Neural progenitor cell (in vitro differentiated cells): ENCODE measurements at regions not wholly inside any gene's neighbourhood (a gene's known extent, or its start where the extent isn't known, plus 50 kb on each side); places are given as distances from the start of the nearest gene placed in this dataset.

Experiments used
- DNase-seq: peaks from one replicate; pipeline ENCODE4 v3.0.0-alpha.2; 2016; ENCODE audit warnings: low spot score
- H2AFZ ChIP-seq: fragments of 200-600 bp; sonication (generic); replicated peaks from 2 replicates; pipeline ENCODE4 v1.6.1; 2016; ENCODE audit warnings: antibody characterized with exemption
- H3F3A ChIP-seq: fragments of 200-600 bp; sonication (generic); 2 replicates; pipeline ENCODE4 v1.6.1; 2016; ENCODE audit warnings: antibody characterized with exemption, low read depth
- H3K27ac ChIP-seq: fragments of 200-600 bp; sonication (generic); 2 replicates; pipeline ENCODE4 v1.5.1; 2016; ENCODE audit warnings: mild to moderate bottlenecking
- H3K27me3 ChIP-seq: fragments of 200-600 bp; sonication (generic); 2 replicates; pipeline ENCODE4 v1.6.1; 2016; ENCODE audit warnings: mild to moderate bottlenecking, moderate library complexity
- H3K36me3 ChIP-seq: fragments of 200-600 bp; sonication (generic); 2 replicates; pipeline ENCODE4 v1.5.1; 2016
- H3K4me1 ChIP-seq: fragments of 200-600 bp; sonication (generic); 2 replicates; pipeline ENCODE4 v1.6.1; 2016; ENCODE audit warnings: mixed run types
- H3K4me2 ChIP-seq: fragments of 200-600 bp; sonication (generic); 2 replicates; pipeline ENCODE4 v1.6.1; 2016
- H3K4me3 ChIP-seq: fragments of 200-600 bp; sonication (generic); 2 replicates; pipeline ENCODE4 v1.5.1; 2016
- H3K79me2 ChIP-seq: fragments of 200-600 bp; sonication (generic); 2 replicates; pipeline ENCODE4 v1.6.1; 2016; ENCODE audit warnings: low read depth
- H3K9ac ChIP-seq: fragments of 200-600 bp; sonication (generic); 2 replicates; pipeline ENCODE4 v1.6.1; 2016
- H3K9me3 ChIP-seq: fragments of 200-600 bp; sonication (generic); 2 replicates; pipeline ENCODE4 v1.5.1; 2016; ENCODE audit warnings: low read depth
- H4K20me1 ChIP-seq: fragments of 200-600 bp; sonication (generic); 2 replicates; pipeline ENCODE4 v1.6.1; 2016; ENCODE audit warnings: low read depth
- H3K27ac Mint-ChIP-seq: 3 replicates; pipeline ENCODE4 v1.8.0; 2021; ENCODE audit warnings: mixed read lengths
- H3K27me3 Mint-ChIP-seq: 2 replicates; pipeline ENCODE4 v1.8.0; 2022; ENCODE audit warnings: low read depth, mild to moderate bottlenecking, inconsistent platforms, moderate library complexity, mixed read lengths; ENCODE audit not compliant: insufficient read depth
- H3K36me3 Mint-ChIP-seq: 3 replicates; pipeline ENCODE4 v1.8.0; 2021; ENCODE audit warnings: mixed read lengths
- H3K4me1 Mint-ChIP-seq: 3 replicates; pipeline ENCODE4 v1.8.0; 2021; ENCODE audit warnings: mixed read lengths
- H3K4me3 Mint-ChIP-seq: 3 replicates; pipeline ENCODE4 v1.8.0; 2021; ENCODE audit warnings: mild to moderate bottlenecking, moderate library complexity, mixed read lengths
- H3K9me3 Mint-ChIP-seq: 3 replicates; pipeline ENCODE4 v1.8.0; 2020; ENCODE audit warnings: mixed read lengths
- CTCF ChIP-seq: fragments of 200-600 bp; sonication (generic); IDR thresholded peaks from 2 replicates; pipeline ENCODE4 v1.5.1; 2017; ENCODE audit warnings: antibody characterized with exemption, mild to moderate bottlenecking
- EZH2 ChIP-seq: fragments of 200-600 bp; sonication (generic); IDR thresholded peaks from 2 replicates; pipeline ENCODE4 v1.6.1; 2017; ENCODE audit warnings: antibody characterized with exemption, mild to moderate bottlenecking, moderate library complexity
- EZH2phosphoT487 ChIP-seq: fragments of 200-600 bp; sonication (generic); IDR thresholded peaks from 2 replicates; pipeline ENCODE4 v1.6.1; 2017; ENCODE audit warnings: antibody characterized with exemption

- no peaks in the 10 kb centered on the region for H3K36me3 Mint-ChIP-seq
- Histone ChIP-seq H3F3A (peaks cover 5% of the 10 kb centered on the region), H3K4me2 (no peak overlapping the region), H3K9ac (no peak overlapping the region), H3K4me1 (peaks cover 14% of the 10 kb centered on the region), H3K27me3 (no peaks in the 10 kb centered on the region), H3K79me2 (no peaks in the 10 kb centered on the region), H3K9me3 (no peaks in the 10 kb centered on the region), H3K4me3 (no peak overlapping the region), H4K20me1 (no peaks in the 10 kb centered on the region), H2AFZ (no peak overlapping the region), H3K27ac (no peak overlapping the region), H3K36me3 (no peaks in the 10 kb centered on the region)
- H3K27ac Mint-ChIP-seq = no peak overlapping the region
- peaks cover 2% of the 10 kb centered on the region for H3K9me3 Mint-ChIP-seq
- DNase-seq = no peak
- H3K4me1 Mint-ChIP-seq = peaks cover 13% of the 10 kb centered on the region
- TF ChIP-seq EZH2phosphoT487 = no peak
- H3K27me3 Mint-ChIP-seq = no peaks in the 10 kb centered on the region
- no peak overlapping the region for H3K4me3 Mint-ChIP-seq
Measured at GRCh38 chr10:29856295-29856694, 203.1 kb downstream of the JCAD start.

GRCh38 chr10:29853913-29854312 is 205.5 kb downstream of the JCAD start:
- no peak overlapping the region for H3K4me3 ChIP-seq
- H3K4me3 Mint-ChIP-seq = no peak overlapping the region
- H3K36me3 ChIP-seq = no peaks in the 10 kb centered on the region
- H3F3A ChIP-seq = peaks cover 5% of the 10 kb centered on the region
- H3K4me1 Mint-ChIP-seq = peaks cover 18% of the 10 kb centered on the region
- no peak overlapping the region for H3K4me2 ChIP-seq
- no peaks in the 10 kb centered on the region for H4K20me1 ChIP-seq
- H3K27ac Mint-ChIP-seq = no peak overlapping the region
- H3K36me3 Mint-ChIP-seq = no peaks in the 10 kb centered on the region
- no peak overlapping the region for H2AFZ ChIP-seq
- no peak overlapping the region for H3K27ac ChIP-seq
- TF ChIP-seq EZH2phosphoT487 = no peak
- TF ChIP-seq CTCF = no peak
- TF ChIP-seq EZH2 = no peak
- peaks cover 2% of the 10 kb centered on the region for H3K9me3 Mint-ChIP-seq
- H3K27me3 ChIP-seq = no peaks in the 10 kb centered on the region
- H3K27me3 Mint-ChIP-seq = no peaks in the 10 kb centered on the region
- H3K4me1 ChIP-seq = peaks cover 8% of the 10 kb centered on the region
- no peak for DNase-seq
- H3K79me2 ChIP-seq = no peaks in the 10 kb centered on the region
- H3K9ac ChIP-seq = no peak overlapping the region
- no peaks in the 10 kb centered on the region for H3K9me3 ChIP-seq

GRCh38 chr10:29851241-29851640 is 208.1 kb downstream of the JCAD start:
- Histone ChIP-seq H3K36me3 (no peaks in the 10 kb centered on the region), H3K27me3 (no peaks in the 10 kb centered on the region), H3F3A (no peaks in the 10 kb centered on the region), H3K4me3 (no peak overlapping the region), H4K20me1 (no peaks in the 10 kb centered on the region), H3K4me1 (no peaks in the 10 kb centered on the region), H3K4me2 (no peak overlapping the region), H3K79me2 (no peaks in the 10 kb centered on the region), H3K9ac (no peak overlapping the region), H3K9me3 (no peaks in the 10 kb centered on the region), H2AFZ (no peak overlapping the region), H3K27ac (no peak overlapping the region)
- no peak for DNase-seq
- TF ChIP-seq EZH2phosphoT487 (no peak), CTCF (no peak), EZH2 (no peak)
- Mint-ChIP-seq H3K4me1 (peaks cover 5% of the 10 kb centered on the region), H3K27me3 (no peaks in the 10 kb centered on the region), H3K9me3 (peaks cover 2% of the 10 kb centered on the region), H3K4me3 (no peak overlapping the region), H3K36me3 (no peaks in the 10 kb centered on the region), H3K27ac (no peak overlapping the region)

- peaks cover 2% of the 10 kb centered on the region for H3K9me3 Mint-ChIP-seq
- no peak overlapping the region for H3K27ac Mint-ChIP-seq
- no peak overlapping the region for H3K27ac ChIP-seq
- H3K4me2 ChIP-seq = no peak overlapping the region
- H3K4me3 ChIP-seq = no peak overlapping the region
- H3K4me1 Mint-ChIP-seq = peaks cover 5% of the 10 kb centered on the region
- no peaks in the 10 kb centered on the region for H3K36me3 Mint-ChIP-seq
- H3K27me3 ChIP-seq = no peaks in the 10 kb centered on the region
- H4K20me1 ChIP-seq = no peaks in the 10 kb centered on the region
- H3K4me3 Mint-ChIP-seq = no peak overlapping the region
- no peaks in the 10 kb centered on the region for H3F3A ChIP-seq
- peaks cover 2% of the 10 kb centered on the region for H3K27me3 Mint-ChIP-seq
- H3K9me3 ChIP-seq = no peaks in the 10 kb centered on the region
- H3K79me2 ChIP-seq = no peaks in the 10 kb centered on the region
- DNase-seq = no peak
- no peaks in the 10 kb centered on the region for H3K4me1 ChIP-seq
- H3K9ac ChIP-seq = no peak overlapping the region
- no peaks in the 10 kb centered on the region for H3K36me3 ChIP-seq
- no peak overlapping the region for H2AFZ ChIP-seq
- TF ChIP-seq EZH2phosphoT487 = no peak
- no peak for TF ChIP-seq CTCF
- no peak for TF ChIP-seq EZH2
Measured at GRCh38 chr10:29850371-29850770, 209.0 kb downstream of the JCAD start.
